Stimulated activated CD4-positive, alpha-beta T cell treated with anti-CD3 and anti-CD28 coated beads, Interleukin-12 subunit alpha, Interleukin-12 subunit beta, amount 100 ng/mL, for 48 hours (primary cell): ENCODE measurements at regions not wholly inside any gene's neighbourhood (a gene's known extent, or its start where the extent isn't known, plus 50 kb on each side); places are given as distances from the start of the nearest gene placed in this dataset.

ENCODE experiments used
- DNase-seq, 3 donors: peaks; one replicate each; pipeline ENCODE4 v3.0.0-alpha.2; 2020; ENCODE audit warnings: low read depth in 2 of 3, low spot score in 1 of 3

- no peak for DNase-seq
Observed at GRCh38 chr7:118075936-118076335, 108.0 kb upstream of the LSM8 start.

DNA sequence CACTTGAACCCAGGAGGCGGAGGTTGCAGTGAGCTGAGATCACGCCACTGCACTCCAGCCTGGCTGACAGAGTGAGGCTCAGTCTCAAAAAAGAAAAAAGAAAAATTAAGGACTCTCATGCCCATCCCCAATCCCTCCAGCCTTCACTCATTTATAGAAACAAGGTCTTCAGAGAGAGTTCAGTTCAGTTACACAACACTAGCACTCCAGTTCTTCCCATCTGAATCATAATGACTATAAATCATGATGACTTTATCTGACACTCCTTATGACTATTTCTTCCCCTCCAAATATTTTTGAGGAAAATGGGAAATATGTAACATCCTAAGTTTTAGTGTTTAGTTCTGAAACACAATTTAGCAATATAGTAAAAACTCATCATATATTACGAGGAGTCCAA is 107.4 kb upstream of the LSM8 start:
- DNase-seq, result no peak

DNA sequence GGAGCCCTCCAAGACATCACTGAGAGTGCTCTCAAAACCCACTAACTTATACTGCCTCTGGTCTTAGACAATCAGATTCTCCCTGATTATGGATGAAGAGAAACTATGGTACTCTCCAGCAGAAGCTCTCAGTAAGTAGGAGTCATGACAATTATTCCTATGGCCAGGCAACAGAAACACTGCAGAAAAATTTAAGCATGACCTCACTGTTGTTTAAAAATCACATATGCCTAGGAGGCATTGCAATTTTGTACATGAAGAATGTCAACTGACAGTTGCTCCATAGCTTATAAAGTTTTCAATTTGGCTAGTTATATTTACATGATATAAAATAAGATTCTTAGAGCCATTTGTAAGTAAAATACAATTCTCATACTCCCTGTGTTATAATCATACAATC is 105.9 kb upstream of the LSM8 start:
- no peak for DNase-seq

- DNase-seq, result no peak
Observed at GRCh38 chr7:118079369-118079768, 104.6 kb upstream of the LSM8 start.

DNA sequence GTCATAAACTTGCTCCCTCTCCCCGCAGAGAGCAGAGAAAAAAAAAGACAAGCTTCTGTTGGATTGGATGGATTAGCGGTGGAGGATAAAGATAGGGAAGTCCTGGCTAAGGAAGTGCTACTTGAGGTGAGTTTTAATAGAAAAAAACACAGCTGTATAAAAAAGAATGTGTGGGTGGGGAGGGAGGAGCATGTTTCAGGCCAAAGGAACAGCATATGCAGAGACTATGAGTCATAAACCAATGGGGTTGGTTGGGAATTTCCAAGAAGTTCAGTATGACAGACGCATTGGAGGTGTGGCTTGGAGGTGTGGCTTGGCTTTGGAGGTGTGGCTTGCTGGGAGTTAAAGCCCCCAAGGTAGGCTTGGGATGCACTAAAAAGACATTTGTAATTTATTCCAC is 103.0 kb upstream of the LSM8 start:
- peak; percentile 34 to 38 (median 36) for DNase-seq

GRCh38 chr7:118082506-118082905 is 101.5 kb upstream of the LSM8 start:
- no peak for DNase-seq

- DNase-seq, result no peak
Observed at GRCh38 chr7:118085000-118085399, 99.0 kb upstream of the LSM8 start.

GRCh38 chr7:118087126-118087525 is 96.8 kb upstream of the LSM8 start:
- DNase-seq, result no peak

GRCh38 chr7:118094044-118094443 is 89.9 kb upstream of the LSM8 start:
- no peak for DNase-seq

DNA sequence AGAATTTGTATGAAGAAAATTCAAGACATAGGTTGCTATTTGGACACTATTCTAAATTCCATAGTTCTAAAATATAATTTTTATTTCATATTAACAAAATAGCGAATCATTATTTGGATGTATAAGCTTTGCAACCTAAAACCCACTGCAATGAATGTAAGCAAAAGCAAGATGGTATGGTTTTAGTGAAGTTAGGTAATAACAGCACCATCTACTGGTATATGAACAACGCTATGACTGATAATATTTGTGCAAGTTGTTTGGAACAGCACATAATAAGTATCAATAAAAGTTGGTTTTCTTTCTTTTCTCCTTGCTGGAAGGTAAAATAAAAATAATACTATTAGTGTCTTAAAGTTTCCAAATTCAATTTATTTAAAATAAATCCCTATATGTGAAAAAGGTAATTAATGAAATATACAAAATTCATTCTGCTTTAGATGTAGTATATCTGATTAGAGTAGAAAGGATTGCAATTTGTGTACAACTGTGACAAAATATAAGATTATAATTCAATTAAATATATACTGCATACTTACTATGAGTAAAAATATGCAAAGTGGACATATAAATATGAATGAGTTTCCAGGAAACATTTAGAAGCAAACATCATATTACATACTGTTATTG is 79.0 kb upstream of the LSM8 start:
- no peak for DNase-seq

DNA sequence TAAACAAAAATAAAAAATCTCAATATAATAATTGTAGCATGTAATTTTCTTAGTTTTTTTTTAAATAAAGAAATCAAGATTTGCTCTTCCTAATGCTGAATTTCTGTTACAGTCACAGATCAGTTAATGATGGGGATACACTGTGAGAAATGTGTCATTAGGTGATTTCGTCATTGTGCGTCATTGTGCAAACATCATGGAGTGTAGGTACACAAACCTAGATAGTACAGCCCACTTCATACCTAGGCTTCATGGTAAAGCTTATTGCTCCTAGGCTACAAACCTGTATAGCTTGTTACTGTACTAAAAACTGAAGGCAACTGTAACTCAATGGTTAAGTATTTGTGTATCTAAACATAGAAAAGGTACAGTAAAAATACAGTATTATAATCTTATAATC is 74.4 kb upstream of the LSM8 start:
- DNase-seq, result no peak

- DNase-seq, result no peak
Observed at GRCh38 chr7:118110178-118110925, 73.6 kb upstream of the LSM8 start.

DNA sequence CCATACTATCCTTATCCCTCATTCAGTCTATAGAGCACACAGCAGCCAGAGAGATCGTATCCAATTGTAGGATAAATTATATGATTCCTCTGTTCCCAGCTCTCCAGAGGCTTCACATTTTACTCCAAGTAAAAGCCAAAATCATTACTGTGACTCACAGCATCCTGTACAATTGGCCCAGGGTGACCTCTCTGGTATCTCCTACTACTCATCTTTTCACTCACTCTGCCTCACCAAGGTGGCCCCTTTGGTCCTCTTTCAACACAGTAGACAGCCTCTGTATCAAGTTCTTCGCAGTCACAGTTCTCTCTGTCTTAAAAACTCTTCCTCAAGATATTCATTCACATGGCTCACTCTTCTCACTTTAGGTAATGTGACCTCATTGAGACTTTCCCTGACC is 72.6 kb upstream of the LSM8 start:
- DNase-seq, result no peak

DNA sequence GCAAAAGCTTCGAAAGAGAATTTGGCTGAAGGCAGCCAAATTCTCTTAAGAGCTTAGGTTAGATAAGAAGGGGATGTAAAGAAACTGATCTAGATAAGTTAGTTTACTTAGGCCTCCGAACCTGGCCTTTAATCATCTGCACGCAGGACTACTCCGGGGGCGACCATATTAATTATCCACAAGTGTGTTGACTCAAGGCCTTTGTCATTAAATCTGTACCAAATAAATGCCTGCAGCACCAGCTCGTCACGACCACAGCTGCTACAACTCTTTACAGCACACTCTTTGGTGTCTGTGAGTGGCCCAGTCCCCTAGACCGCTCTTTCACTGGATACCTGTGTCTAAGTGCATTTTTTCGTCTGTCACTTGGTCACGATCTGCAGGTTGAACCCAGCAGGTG is 69.8 kb upstream of the LSM8 start:
- DNase-seq, result no peak

- no peak for DNase-seq
Observed at GRCh38 chr7:118129041-118129795, 54.7 kb upstream of the LSM8 start.

GRCh38 chr7:118132764-118133163 is 51.2 kb upstream of the LSM8 start:
- no peak for DNase-seq
